Choroid plexus epithelial cell (primary cell): ENCODE measurements at regions not wholly inside any gene's neighbourhood (a gene's known extent, or its start where the extent isn't known, plus 50 kb on each side); places are given as distances from the start of the nearest gene placed in this dataset.

Experiments
- DNase-seq: peaks from one replicate; pipeline ENCODE4 v3.0.0-alpha.2; 2010; ENCODE audit warnings: low read depth
- H3K4me3 ChIP-seq: 2 replicates; pipeline ENCODE4 v1.5.1; 2011; ENCODE audit warnings: low read depth, mild to moderate bottlenecking, control low read depth, low read length, moderate library complexity
- CTCF ChIP-seq: conservative IDR thresholded peaks from 2 replicates; pipeline ENCODE4 v1.5.1; 2011; ENCODE audit warnings: low read depth, mild to moderate bottlenecking, control low read depth, inconsistent platforms, low read length, moderate library complexity

GRCh38 chr2:81462420-81462819 is 1157.9 kb upstream of the LRRTM1 start:
- TF ChIP-seq CTCF, result no peak
- DNase-seq, result no peak
- no peak overlapping the region for H3K4me3 ChIP-seq

- no peak for DNase-seq
- no peak overlapping the region for H3K4me3 ChIP-seq
- TF ChIP-seq CTCF, result no peak
Measured at GRCh38 chr2:81445176-81445575, 1140.6 kb upstream of the LRRTM1 start.

- H3K4me3 ChIP-seq, result no peak overlapping the region
- DNase-seq, result no peak
- no peak for TF ChIP-seq CTCF
Measured at GRCh38 chr2:81437456-81438000, 1133.0 kb upstream of the LRRTM1 start.

GRCh38 chr2:81436256-81436655 is 1131.7 kb upstream of the LRRTM1 start:
- no peak overlapping the region for H3K4me3 ChIP-seq
- DNase-seq, result no peak
- no peak for TF ChIP-seq CTCF

- no peak overlapping the region for H3K4me3 ChIP-seq
- TF ChIP-seq CTCF, result no peak
- no peak for DNase-seq
Measured at GRCh38 chr2:81412681-81413080, 1108.1 kb upstream of the LRRTM1 start.

GRCh38 chr2:81403508-81403907 is 1099.0 kb upstream of the LRRTM1 start:
- no peak for TF ChIP-seq CTCF
- DNase-seq, result no peak
- H3K4me3 ChIP-seq, result no peak overlapping the region

- H3K4me3 ChIP-seq, result no peak overlapping the region
- no peak for DNase-seq
- no peak for TF ChIP-seq CTCF
Measured at GRCh38 chr2:81396417-81397019, 1092.0 kb upstream of the LRRTM1 start.
